ENCODE measurements at regions not wholly inside any gene's neighbourhood (a gene's known extent, or its start where the extent isn't known, plus 50 kb on each side); places are given as distances from the start of the nearest gene placed in this dataset.
"Not testable (repeated sequence)": the region's sequence is repeated elsewhere in the genome, so short reads cannot be mapped to it uniquely, and the experiment has no call there.

DNA sequence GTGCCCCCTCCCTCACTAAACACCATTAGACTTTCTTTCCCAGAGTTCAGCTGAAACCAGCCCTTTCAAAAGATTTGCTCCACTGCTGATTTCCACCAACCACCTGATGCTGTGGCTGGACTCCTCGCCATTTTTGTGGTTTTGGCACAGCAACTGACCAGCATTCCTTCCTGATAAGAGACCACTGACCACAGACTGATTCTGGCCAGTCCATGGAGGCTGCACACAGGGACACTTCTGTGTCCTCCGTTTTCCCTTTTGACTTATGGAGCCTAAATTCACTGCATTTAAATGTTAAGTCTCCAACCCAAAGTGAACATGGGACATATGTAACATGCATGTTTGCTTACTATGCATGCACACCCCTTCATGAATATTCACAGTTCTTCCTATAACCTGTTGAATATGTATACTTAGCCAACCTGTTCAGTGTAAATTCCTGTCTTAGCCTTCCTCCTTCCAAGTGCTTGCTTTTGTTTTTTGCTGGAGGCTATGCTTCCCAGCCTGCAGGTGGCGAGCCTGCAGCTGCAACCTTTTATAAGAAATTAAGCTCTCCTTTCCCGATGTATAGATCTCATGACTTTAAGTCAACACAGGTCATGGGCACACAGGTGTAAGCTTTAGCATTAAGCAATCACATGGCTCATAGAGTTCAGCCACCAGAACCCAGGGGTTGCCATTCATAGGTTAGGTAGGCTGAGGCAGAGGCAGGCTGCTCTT, 78.7 kb downstream of the ACTL7B start:
- Mint-ChIP-seq H3K27me3 (peaks cover 21% of the 10 kb centered on the region), H3K4me3 (no peak overlapping the region)

GRCh38 chr9:108775901-108776306, 79.9 kb downstream of the ACTL7B start:
- Mint-ChIP-seq H3K36me3 (ENCODE audit: low read depth) (no peaks in the 10 kb centered on the region), H3K9me3 (no peaks in the 10 kb centered on the region), H3K4me1 (ENCODE audit: low read depth) (no peaks in the 10 kb centered on the region), H3K4me3 (no peak overlapping the region), H3K27me3 (peaks cover 18% of the 10 kb centered on the region), H3K27ac (no peak overlapping the region)

More for the DNA sequence above, 78.7 kb downstream of the ACTL7B start:
- no peaks in the 10 kb centered on the region for H3K9me3 Mint-ChIP-seq
- no peaks in the 10 kb centered on the region for H3K4me1 Mint-ChIP-seq (ENCODE audit: low read depth)
- H3K36me3 Mint-ChIP-seq (ENCODE audit: low read depth), result no peaks in the 10 kb centered on the region
- H3K27ac Mint-ChIP-seq, result no peak overlapping the region

GRCh38 chr9:108774088-108774487, 81.7 kb downstream of the ACTL7B start:
- not testable (repeated sequence) for H3K4me1 Mint-ChIP-seq (ENCODE audit: low read depth); H3K27ac Mint-ChIP-seq

GRCh38 chr9:108772301-108772894, 83.4 kb downstream of the ACTL7B start:
- H3K36me3 Mint-ChIP-seq (ENCODE audit: low read depth), result no peaks in the 10 kb centered on the region
- no peaks in the 10 kb centered on the region for H3K4me1 Mint-ChIP-seq (ENCODE audit: low read depth)
- H3K27me3 Mint-ChIP-seq, result no peaks in the 10 kb centered on the region
- H3K9me3 Mint-ChIP-seq, result no peaks in the 10 kb centered on the region
- no peak overlapping the region for H3K27ac Mint-ChIP-seq
- no peak overlapping the region for H3K4me3 Mint-ChIP-seq

More at GRCh38 chr9:108774088-108774487, 81.7 kb downstream of the ACTL7B start:
- H3K4me3 Mint-ChIP-seq; H3K9me3 Mint-ChIP-seq; H3K27me3 Mint-ChIP-seq; H3K36me3 Mint-ChIP-seq (ENCODE audit: low read depth): not testable (repeated sequence)

DNA sequence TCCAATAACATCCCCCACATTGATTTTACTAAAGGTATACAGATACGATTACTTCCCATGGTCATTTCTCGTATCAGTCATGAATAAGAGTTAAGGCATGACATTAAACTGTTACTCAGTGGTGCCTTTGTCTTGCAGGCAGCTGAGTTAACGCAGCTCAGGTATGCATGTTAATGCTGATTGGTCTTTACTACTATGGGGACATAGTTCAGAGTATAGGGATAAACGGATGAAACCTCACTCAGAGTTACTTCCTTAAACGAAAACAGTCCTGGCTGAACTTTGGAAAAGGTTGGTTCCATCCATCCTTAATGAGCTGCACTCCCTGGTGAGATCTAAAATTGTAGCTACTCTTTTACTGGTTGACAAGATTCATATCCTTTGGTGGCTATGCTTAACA, 87.0 kb downstream of the ACTL7B start:
- H3K27ac Mint-ChIP-seq, result no peak overlapping the region
- no peaks in the 10 kb centered on the region for H3K4me1 Mint-ChIP-seq (ENCODE audit: low read depth)
- no peaks in the 10 kb centered on the region for H3K36me3 Mint-ChIP-seq (ENCODE audit: low read depth)
- H3K27me3 Mint-ChIP-seq, result no peaks in the 10 kb centered on the region
- no peak overlapping the region for H3K4me3 Mint-ChIP-seq
- no peaks in the 10 kb centered on the region for H3K9me3 Mint-ChIP-seq

DNA sequence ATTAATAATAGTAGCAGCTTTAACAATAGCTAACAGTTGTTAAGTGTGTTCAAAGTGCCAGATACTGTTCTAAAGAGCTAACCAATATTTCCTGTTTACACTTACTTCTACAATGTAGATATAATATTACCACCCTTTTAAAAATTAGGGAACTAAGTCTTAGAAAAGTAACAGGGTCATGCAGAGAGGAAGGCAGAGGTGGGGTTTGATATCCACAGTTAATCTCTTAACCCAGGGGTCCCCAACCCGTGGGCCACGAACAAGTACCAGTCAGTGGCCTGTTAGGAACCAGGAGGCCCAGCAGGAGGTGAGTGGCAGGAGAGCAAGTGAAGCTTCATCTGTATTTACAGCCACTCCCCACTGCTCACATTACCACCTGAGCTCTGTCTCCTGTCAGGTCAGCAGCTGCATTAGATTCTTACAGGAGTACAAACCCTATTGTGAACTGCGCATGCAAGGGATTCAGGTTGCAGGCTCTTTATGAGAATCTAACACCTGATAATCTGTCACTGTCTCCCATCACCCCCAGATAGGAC, 89.1 kb downstream of the ACTL7B start:
- no peak overlapping the region for H3K4me3 Mint-ChIP-seq
- no peaks in the 10 kb centered on the region for H3K36me3 Mint-ChIP-seq (ENCODE audit: low read depth)
- no peaks in the 10 kb centered on the region for H3K9me3 Mint-ChIP-seq

GRCh38 chr9:108765265-108765664, 90.5 kb downstream of the ACTL7B start:
- no peak overlapping the region for H3K27ac Mint-ChIP-seq
- H3K4me3 Mint-ChIP-seq, result no peak overlapping the region
- no peaks in the 10 kb centered on the region for H3K9me3 Mint-ChIP-seq
- H3K27me3 Mint-ChIP-seq, result no peaks in the 10 kb centered on the region
- H3K4me1 Mint-ChIP-seq (ENCODE audit: low read depth), result no peaks in the 10 kb centered on the region
- H3K36me3 Mint-ChIP-seq (ENCODE audit: low read depth), result no peaks in the 10 kb centered on the region

More for the DNA sequence above, 89.1 kb downstream of the ACTL7B start:
- H3K27me3 Mint-ChIP-seq, result no peaks in the 10 kb centered on the region
- no peak overlapping the region for H3K27ac Mint-ChIP-seq
- no peaks in the 10 kb centered on the region for H3K4me1 Mint-ChIP-seq (ENCODE audit: low read depth)

DNA sequence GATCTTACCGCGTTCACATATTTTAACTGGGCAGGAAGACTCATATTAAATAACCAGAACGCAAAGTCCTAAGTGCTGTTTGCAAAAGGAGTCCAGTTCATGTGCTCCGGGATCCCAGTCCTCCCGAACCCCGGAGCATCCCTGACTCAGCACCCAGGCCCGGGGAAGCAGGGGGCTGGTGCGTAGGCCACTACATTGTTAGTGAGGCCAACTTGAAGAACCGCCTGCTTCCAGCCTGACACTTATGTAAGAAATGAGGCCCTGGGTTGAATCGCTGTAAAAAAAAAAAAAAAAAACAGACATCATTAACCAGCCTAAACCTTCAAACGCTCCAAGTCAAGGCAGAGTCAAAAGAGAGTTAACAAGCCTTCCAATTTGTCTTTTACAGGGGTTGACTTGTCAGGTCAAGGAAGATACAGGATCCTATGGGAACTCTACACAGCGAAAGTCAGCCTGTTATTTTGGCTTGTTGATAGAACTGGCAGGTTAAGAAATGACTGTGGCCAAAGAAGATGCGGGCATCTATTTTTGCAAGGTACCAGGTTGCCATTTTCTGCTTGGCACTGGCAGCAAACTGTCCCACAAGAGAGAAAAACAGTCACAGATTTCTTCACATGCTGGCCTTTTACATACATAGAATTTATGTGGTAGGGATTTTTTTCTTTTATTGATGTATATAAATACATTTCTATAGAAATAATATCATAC, 93.3 kb downstream of the ACTL7B start:
- Mint-ChIP-seq H3K27me3 (no peaks in the 10 kb centered on the region), H3K4me3 (no peak overlapping the region), H3K9me3 (no peaks in the 10 kb centered on the region), H3K36me3 (ENCODE audit: low read depth) (no peaks in the 10 kb centered on the region), H3K4me1 (ENCODE audit: low read depth) (no peaks in the 10 kb centered on the region), H3K27ac (no peak overlapping the region)

- no peak overlapping the region for H3K4me3 Mint-ChIP-seq
- no peaks in the 10 kb centered on the region for H3K4me1 Mint-ChIP-seq (ENCODE audit: low read depth)
- no peak overlapping the region for H3K27ac Mint-ChIP-seq
Observed at GRCh38 chr9:108761655-108762347, 94.0 kb downstream of the ACTL7B start.

DNA sequence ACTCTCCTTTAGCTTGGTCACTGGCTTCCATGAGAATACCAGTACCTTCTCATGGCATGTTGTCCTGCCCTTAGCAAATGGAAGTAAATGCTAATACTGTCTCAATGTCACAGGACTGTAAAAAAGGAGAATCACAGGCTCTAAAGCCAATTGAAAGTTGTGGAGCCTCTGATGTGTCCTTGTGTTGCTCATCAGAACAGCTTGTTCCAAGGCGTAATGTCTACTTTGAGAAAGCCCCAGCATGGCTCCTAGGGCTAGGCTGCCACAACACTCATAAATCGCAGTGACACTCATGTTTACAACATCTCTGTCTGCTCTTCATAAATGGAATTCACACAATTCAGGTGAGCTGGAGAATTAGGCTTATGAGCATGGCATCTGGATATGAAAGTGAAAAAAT, 94.9 kb downstream of the ACTL7B start:
- Mint-ChIP-seq H3K9me3 (no peaks in the 10 kb centered on the region), H3K27ac (no peak overlapping the region), H3K27me3 (no peaks in the 10 kb centered on the region), H3K36me3 (ENCODE audit: low read depth) (no peaks in the 10 kb centered on the region), H3K4me3 (no peak overlapping the region), H3K4me1 (ENCODE audit: low read depth) (no peaks in the 10 kb centered on the region)

More at GRCh38 chr9:108761655-108762347, 94.0 kb downstream of the ACTL7B start:
- no peaks in the 10 kb centered on the region for H3K36me3 Mint-ChIP-seq (ENCODE audit: low read depth)
- H3K27me3 Mint-ChIP-seq, result no peaks in the 10 kb centered on the region
- H3K9me3 Mint-ChIP-seq, result no peaks in the 10 kb centered on the region

DNA sequence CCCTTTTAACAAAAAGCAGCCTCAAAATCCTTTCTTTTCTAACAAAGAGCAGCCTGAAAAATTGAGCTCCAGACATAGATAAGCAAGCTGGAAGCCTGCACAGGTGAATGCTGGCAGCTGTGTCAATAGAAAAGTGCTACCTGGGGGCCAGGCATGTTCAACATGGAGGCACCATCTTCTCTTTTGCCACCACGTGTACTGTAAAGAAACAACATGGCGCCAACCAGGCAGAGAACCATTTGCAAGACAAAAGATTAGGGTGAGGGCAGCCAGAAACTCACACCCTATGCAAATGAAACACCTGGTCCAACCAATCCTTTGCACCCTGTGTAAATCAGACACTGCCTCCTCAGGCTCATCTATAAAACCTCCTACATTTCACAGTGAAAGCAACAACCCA, 96.0 kb downstream of the ACTL7B start:
- no peaks in the 10 kb centered on the region for H3K27me3 Mint-ChIP-seq
- H3K27ac Mint-ChIP-seq, result no peak overlapping the region
- H3K4me3 Mint-ChIP-seq, result no peak overlapping the region
- H3K9me3 Mint-ChIP-seq, result no peaks in the 10 kb centered on the region
- H3K4me1 Mint-ChIP-seq (ENCODE audit: low read depth), result no peaks in the 10 kb centered on the region
- H3K36me3 Mint-ChIP-seq (ENCODE audit: low read depth), result no peaks in the 10 kb centered on the region

DNA sequence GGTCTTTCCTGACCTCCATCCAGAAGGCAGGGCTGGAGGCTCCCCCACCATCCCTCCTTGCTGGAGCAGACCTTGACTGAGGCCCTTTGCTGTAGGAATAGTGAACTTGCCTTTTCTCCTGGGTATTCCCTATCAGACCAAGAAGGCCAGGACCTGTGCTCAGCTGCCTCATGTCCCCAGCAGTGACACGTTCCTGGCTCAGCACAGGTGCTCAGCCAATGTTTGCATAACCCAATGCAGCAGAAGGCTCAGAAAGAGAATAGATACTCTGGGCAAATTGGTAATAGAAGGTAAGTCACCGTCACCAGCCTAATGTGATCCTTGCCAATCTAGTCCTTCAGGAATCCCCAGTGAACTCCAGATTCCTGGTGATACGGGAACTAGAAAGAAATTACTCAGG, 96.4 kb downstream of the ACTL7B start:
- H3K9me3 Mint-ChIP-seq, result no peaks in the 10 kb centered on the region
- no peak overlapping the region for H3K27ac Mint-ChIP-seq
- no peak overlapping the region for H3K4me3 Mint-ChIP-seq
- H3K27me3 Mint-ChIP-seq, result peaks cover 1% of the 10 kb centered on the region
- H3K4me1 Mint-ChIP-seq (ENCODE audit: low read depth), result no peaks in the 10 kb centered on the region
- no peaks in the 10 kb centered on the region for H3K36me3 Mint-ChIP-seq (ENCODE audit: low read depth)

GRCh38 chr9:108756746-108757490, 98.9 kb downstream of the ACTL7B start:
- Mint-ChIP-seq H3K27me3 (peaks cover 14% of the 10 kb centered on the region), H3K4me3 (no peak overlapping the region), H3K27ac (no peak overlapping the region), H3K9me3 (peaks cover 4% of the 10 kb centered on the region), H3K4me1 (ENCODE audit: low read depth) (no peaks in the 10 kb centered on the region), H3K36me3 (ENCODE audit: low read depth) (no peaks in the 10 kb centered on the region)

DNA sequence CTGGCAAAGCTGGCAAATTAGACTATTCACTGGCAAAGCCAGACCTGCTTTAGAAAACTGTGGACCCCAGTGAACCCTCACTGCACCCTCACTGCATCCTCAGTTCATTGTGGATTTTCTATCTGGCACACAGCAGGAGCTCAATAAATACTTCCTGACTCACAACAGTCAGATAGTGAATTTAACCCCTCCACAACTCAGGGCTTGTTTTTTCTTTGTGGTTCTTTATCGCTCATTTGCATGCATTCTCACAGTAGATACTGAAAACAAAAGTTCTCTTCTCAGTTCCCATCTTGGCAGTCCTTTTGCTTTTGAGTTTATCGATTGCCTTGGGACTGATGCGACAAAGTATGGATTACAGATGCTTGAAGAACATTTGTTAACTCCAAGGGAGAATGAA, 99.8 kb downstream of the ACTL7B start:
- H3K27ac Mint-ChIP-seq, result no peak overlapping the region
- H3K36me3 Mint-ChIP-seq (ENCODE audit: low read depth), result no peaks in the 10 kb centered on the region
- peaks cover 4% of the 10 kb centered on the region for H3K9me3 Mint-ChIP-seq
- no peak overlapping the region for H3K4me3 Mint-ChIP-seq
- H3K4me1 Mint-ChIP-seq (ENCODE audit: low read depth), result no peaks in the 10 kb centered on the region
- H3K27me3 Mint-ChIP-seq, result peaks cover 14% of the 10 kb centered on the region

Measured in stimulated activated naive CD8-positive, alpha-beta T cell treated with anti-CD3 and anti-CD28 coated beads, Interleukin-15, Interleukin-2, amounts not matched to agents 100 ng/mL and 50 ng/mL, for 24 hours (primary cell).